Loucy (cell line): ENCODE measurements at regions not wholly inside any gene's neighbourhood (a gene's known extent, or its start where the extent isn't known, plus 50 kb on each side); places are given as distances from the start of the nearest gene placed in this dataset.

ENCODE experiments used
- H2AFZ ChIP-seq: fragments of 200-600 bp; sonication (generic); 2 replicates; pipeline ENCODE4 v1.6.0; 2016; ENCODE audit warnings: antibody characterized with exemption, mild to moderate bottlenecking, low read length, moderate library complexity
- H3F3A ChIP-seq: fragments of 200-600 bp; 2 replicates; pipeline ENCODE4 v1.6.0; 2016; ENCODE audit warnings: antibody characterized with exemption, low read depth, mild to moderate bottlenecking
- H3K27me3 ChIP-seq: fragments of 200-600 bp; sonication (generic); 2 replicates; pipeline ENCODE4 v1.6.1; 2014; ENCODE audit warnings: low read length, mild to moderate bottlenecking; ENCODE audit not compliant: insufficient read depth, poor library complexity, severe bottlenecking
- H3K36me3 ChIP-seq: fragments of 200-600 bp; sonication (generic); 2 replicates; pipeline ENCODE4 v1.6.1; 2016; ENCODE audit warnings: low read length; ENCODE audit not compliant: insufficient read depth
- H3K4me1 ChIP-seq: fragments of 200-600 bp; sonication (generic); 2 replicates; pipeline ENCODE4 v1.5.1; 2014; ENCODE audit warnings: low read length, mild to moderate bottlenecking; ENCODE audit not compliant: insufficient read depth, poor library complexity, severe bottlenecking
- H3K4me2 ChIP-seq: fragments of 200-600 bp; sonication (generic); 2 replicates; pipeline ENCODE4 v1.6.0; 2014; ENCODE audit warnings: antibody characterized with exemption, low read length, low read depth, mild to moderate bottlenecking; ENCODE audit not compliant: poor library complexity, severe bottlenecking
- H3K4me3 ChIP-seq: fragments of 200-600 bp; sonication (generic); 2 replicates; pipeline ENCODE4 v1.5.1; 2014; ENCODE audit warnings: low read length, mild to moderate bottlenecking, mixed read lengths; ENCODE audit not compliant: poor library complexity, severe bottlenecking
- H3K79me2 ChIP-seq: fragments of 200-600 bp; sonication (generic); 2 replicates; pipeline ENCODE4 v1.6.1; 2014; ENCODE audit warnings: low read length; ENCODE audit not compliant: insufficient read depth
- H3K9ac ChIP-seq: fragments of 200-600 bp; sonication (generic); 2 replicates; pipeline ENCODE4 v1.6.0; 2014; ENCODE audit warnings: mild to moderate bottlenecking, low read depth, low read length, moderate library complexity; ENCODE audit not compliant: poor library complexity, severe bottlenecking
- H3K9me2 ChIP-seq: fragments of 200-600 bp; sonication (generic); replicated peaks from 2 replicates; pipeline ENCODE4 v1.6.1; 2016; ENCODE audit warnings: low read depth, low read length, mixed read lengths
- H3K9me3 ChIP-seq: fragments of 200-600 bp; sonication (generic); 2 replicates; pipeline ENCODE4 v1.6.1; 2014; ENCODE audit warnings: mild to moderate bottlenecking, antibody characterized with exemption, low read length, low read depth; ENCODE audit not compliant: insufficient read depth
- H4K20me1 ChIP-seq: fragments of 200-600 bp; sonication (generic); 2 replicates; pipeline ENCODE4 v1.6.0; 2014; ENCODE audit warnings: antibody characterized with exemption, low read length, mild to moderate bottlenecking; ENCODE audit not compliant: insufficient read depth, poor library complexity, severe bottlenecking
- EZH2phosphoT487 ChIP-seq: fragments of 200-600 bp; IDR thresholded peaks from 2 replicates; pipeline ENCODE4 v1.6.1; 2018; ENCODE audit warnings: antibody characterized with exemption, mild to moderate bottlenecking, moderate library complexity, borderline replicate concordance
- TF ChIP-seq, protein P1 (sequence below): fragments of 200-600 bp; sonication (generic); conservative IDR thresholded peaks from 2 replicates; pipeline ENCODE4 v1.5.1; 2014; ENCODE audit warnings: mild to moderate bottlenecking, antibody characterized with exemption, low read length

GRCh38 chr11:131218542-131218941 is 151.9 kb upstream of the NTM start:
- Histone ChIP-seq H3K9me3 (no peaks in the 10 kb centered on the region), H3K27me3 (no peaks in the 10 kb centered on the region), H3K36me3 (no peaks in the 10 kb centered on the region), H3K9ac (no peak overlapping the region), H3F3A (no peaks in the 10 kb centered on the region), H3K9me2 (no peaks in the 10 kb centered on the region), H3K79me2 (no peaks in the 10 kb centered on the region), H4K20me1 (no peaks in the 10 kb centered on the region), H3K4me3 (no peak overlapping the region), H3K4me2 (no peak overlapping the region), H3K4me1 (no peaks in the 10 kb centered on the region), H2AFZ (no peak overlapping the region)
- TF ChIP-seq, protein P1, sequence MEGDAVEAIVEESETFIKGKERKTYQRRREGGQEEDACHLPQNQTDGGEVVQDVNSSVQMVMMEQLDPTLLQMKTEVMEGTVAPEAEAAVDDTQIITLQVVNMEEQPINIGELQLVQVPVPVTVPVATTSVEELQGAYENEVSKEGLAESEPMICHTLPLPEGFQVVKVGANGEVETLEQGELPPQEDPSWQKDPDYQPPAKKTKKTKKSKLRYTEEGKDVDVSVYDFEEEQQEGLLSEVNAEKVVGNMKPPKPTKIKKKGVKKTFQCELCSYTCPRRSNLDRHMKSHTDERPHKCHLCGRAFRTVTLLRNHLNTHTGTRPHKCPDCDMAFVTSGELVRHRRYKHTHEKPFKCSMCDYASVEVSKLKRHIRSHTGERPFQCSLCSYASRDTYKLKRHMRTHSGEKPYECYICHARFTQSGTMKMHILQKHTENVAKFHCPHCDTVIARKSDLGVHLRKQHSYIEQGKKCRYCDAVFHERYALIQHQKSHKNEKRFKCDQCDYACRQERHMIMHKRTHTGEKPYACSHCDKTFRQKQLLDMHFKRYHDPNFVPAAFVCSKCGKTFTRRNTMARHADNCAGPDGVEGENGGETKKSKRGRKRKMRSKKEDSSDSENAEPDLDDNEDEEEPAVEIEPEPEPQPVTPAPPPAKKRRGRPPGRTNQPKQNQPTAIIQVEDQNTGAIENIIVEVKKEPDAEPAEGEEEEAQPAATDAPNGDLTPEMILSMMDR: no peak
- no peak for TF ChIP-seq EZH2phosphoT487

DNA sequence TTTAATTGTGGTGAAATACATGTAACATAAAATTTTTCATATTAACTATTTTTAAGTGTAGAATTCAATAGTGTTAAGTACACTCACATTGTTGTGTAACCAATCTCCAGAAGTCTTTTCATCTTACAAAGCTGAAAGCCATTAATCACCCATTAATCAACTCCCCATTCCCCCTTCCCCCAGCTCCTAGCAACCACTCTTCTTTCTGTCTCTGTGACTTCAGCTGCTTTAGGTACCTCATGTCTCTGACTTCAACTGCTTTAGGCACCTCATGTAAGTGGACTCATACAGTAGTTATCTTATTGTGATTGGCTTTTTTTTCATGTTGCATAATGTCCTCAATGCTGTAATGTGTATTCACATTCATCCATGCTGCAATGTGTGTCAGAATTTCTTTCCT is 150.8 kb upstream of the NTM start:
- Histone ChIP-seq H3K4me1 (no peaks in the 10 kb centered on the region), H3K4me2 (no peak overlapping the region)

DNA sequence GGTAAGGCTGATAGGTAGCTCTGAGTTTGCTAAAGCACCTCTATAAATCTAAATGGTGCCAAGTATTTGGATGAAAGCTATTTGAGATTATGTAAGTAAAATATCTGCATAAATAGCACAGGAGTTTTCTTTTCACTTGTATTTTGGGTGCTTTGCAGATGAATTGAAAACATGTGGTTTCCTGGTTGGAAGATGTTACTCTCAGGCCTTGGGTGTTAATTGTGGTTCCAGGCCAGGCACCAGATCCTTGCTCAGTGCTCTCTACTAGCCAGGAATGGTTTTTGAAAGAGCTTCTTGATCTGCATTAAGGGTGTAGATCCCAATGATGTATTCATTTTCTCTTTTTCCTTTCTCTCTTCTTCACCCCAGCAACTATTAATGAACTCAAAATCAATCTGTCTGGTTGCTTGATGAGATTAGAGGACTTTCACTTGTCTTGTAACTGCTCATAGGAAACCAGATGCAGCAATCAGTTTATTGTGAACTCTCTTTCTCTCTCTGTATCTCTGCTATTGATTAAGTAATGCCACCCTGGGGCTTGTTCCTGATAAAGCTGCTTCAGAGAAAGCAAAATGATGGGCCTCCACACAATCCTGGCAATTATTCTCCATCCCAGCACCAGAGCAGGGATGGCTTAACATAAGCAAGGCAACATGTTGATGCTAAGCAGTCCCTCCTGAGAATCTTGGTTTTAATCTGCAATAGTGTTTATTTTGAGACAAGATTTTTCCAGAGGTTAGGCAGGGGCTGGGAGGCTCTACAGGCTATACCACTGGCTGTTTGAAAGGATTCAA is 147.0 kb upstream of the NTM start:
- no peak overlapping the region for H2AFZ ChIP-seq
- H3K9ac ChIP-seq: no peak overlapping the region
- TF ChIP-seq EZH2phosphoT487: no peak
- TF ChIP-seq, protein P1: no peak
- H3K4me3 ChIP-seq: no peak overlapping the region
- no peaks in the 10 kb centered on the region for H3K36me3 ChIP-seq
- H3K4me1 ChIP-seq: no peaks in the 10 kb centered on the region
- H3K27me3 ChIP-seq: no peaks in the 10 kb centered on the region
- H3F3A ChIP-seq: no peaks in the 10 kb centered on the region
- no peaks in the 10 kb centered on the region for H3K79me2 ChIP-seq
- H3K4me2 ChIP-seq: no peak overlapping the region
- no peaks in the 10 kb centered on the region for H3K9me3 ChIP-seq
- H3K9me2 ChIP-seq: no peaks in the 10 kb centered on the region
- no peaks in the 10 kb centered on the region for H4K20me1 ChIP-seq

More for the DNA sequence above, 150.8 kb upstream of the NTM start:
- Histone ChIP-seq H3K27me3 (no peaks in the 10 kb centered on the region), H3K4me3 (no peak overlapping the region), H3K9ac (no peak overlapping the region), H2AFZ (no peak overlapping the region), H3K36me3 (no peaks in the 10 kb centered on the region), H3K79me2 (no peaks in the 10 kb centered on the region), H3F3A (no peaks in the 10 kb centered on the region), H3K9me3 (no peaks in the 10 kb centered on the region), H3K9me2 (no peaks in the 10 kb centered on the region), H4K20me1 (no peaks in the 10 kb centered on the region)
- TF ChIP-seq, protein P1: no peak
- no peak for TF ChIP-seq EZH2phosphoT487
